ENCODE measurements at regions not wholly inside any gene's neighbourhood (a gene's known extent, or its start where the extent isn't known, plus 50 kb on each side); places are given as distances from the start of the nearest gene placed in this dataset.

GRCh38 chr2:64915510-64915900 lies 73.7 kb upstream of the SLC1A4 start:
- TF ChIP-seq CTCF (IDR thresholded peaks at IDR 0.05; ENCODE audit: borderline replicate concordance, extremely low read depth, low read length, poor library complexity, severe bottlenecking) (no peak), EZH2 (IDR thresholded peaks at IDR 0.05; ENCODE audit: borderline replicate concordance, low read depth, low read length, severe bottlenecking) (no peak)

Measured in DND-41 (cell line).